ENCODE measurements at regions not wholly inside any gene's neighbourhood (a gene's known extent, or its start where the extent isn't known, plus 50 kb on each side); places are given as distances from the start of the nearest gene placed in this dataset.

GRCh38 chr10:62894156-62894555 is 78.0 kb upstream of the EGR2 start:
- DNase-seq (ENCODE audit: low read depth, low spot score), result no peak
- Histone ChIP-seq H3K36me3 (ENCODE audit: insufficient read depth, low read length) (no peaks in the 10 kb centered on the region), H3K9me3 (ENCODE audit: low read depth, low read length) (no peaks in the 10 kb centered on the region), H3K9ac (ENCODE audit: insufficient read length) (no peak overlapping the region), H3K4me3 (no peak overlapping the region), H3K27ac (no peak overlapping the region)
- TF ChIP-seq FOXP2 (optimal IDR thresholded peaks at IDR 0.05; ENCODE audit: control extremely low read depth, extremely low read length, insufficient read depth), result no peak
- TF ChIP-seq EZH2 (IDR thresholded peaks at IDR 0.05), result no peak
- no peak for TF ChIP-seq POLR2AphosphoS5 (IDR thresholded peaks at IDR 0.05; ENCODE audit: borderline replicate concordance, low read depth, low read length)

- no peaks in the 10 kb centered on the region for H3K9me3 ChIP-seq (ENCODE audit: low read depth, low read length)
- no peak for TF ChIP-seq POLR2AphosphoS5 (IDR thresholded peaks at IDR 0.05; ENCODE audit: borderline replicate concordance, low read depth, low read length)
- no peak for TF ChIP-seq EZH2 (IDR thresholded peaks at IDR 0.05)
- no peak for TF ChIP-seq FOXP2 (optimal IDR thresholded peaks at IDR 0.05; ENCODE audit: control extremely low read depth, extremely low read length, insufficient read depth)
- no peaks in the 10 kb centered on the region for H3K36me3 ChIP-seq (ENCODE audit: insufficient read depth, low read length)
- DNase-seq (ENCODE audit: low read depth, low spot score), result no peak
- no peak overlapping the region for H3K4me3 ChIP-seq
- no peak overlapping the region for H3K27ac ChIP-seq
- no peak overlapping the region for H3K9ac ChIP-seq (ENCODE audit: insufficient read length)
Observed at GRCh38 chr10:62893036-62893435, 76.9 kb upstream of the EGR2 start.

DNA sequence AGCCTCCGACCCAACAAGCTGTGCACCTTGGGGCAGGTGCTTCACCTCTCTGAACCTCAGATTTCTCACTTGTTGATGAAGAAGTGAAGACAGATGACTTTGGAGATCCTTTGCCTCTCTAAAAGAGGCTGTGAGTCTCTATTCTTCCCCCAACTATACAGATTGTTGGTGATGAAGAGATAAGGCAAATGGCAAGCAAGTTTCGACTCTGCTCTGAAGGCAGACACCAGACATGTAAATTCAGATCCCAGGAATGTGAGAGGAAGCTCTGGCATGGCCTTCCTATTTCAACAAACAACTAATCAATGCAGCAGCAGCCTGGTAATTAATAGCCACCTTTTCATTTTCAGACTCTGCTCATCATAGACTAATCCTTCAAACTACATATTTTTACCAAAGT is 74.2 kb upstream of the EGR2 start:
- no peak for TF ChIP-seq FOXP2 (optimal IDR thresholded peaks at IDR 0.05; ENCODE audit: control extremely low read depth, extremely low read length, insufficient read depth)
- no peak for TF ChIP-seq EZH2 (IDR thresholded peaks at IDR 0.05)
- TF ChIP-seq POLR2AphosphoS5 (IDR thresholded peaks at IDR 0.05; ENCODE audit: borderline replicate concordance, low read depth, low read length), result no peak
- Histone ChIP-seq H3K27ac (no peak overlapping the region), H3K4me3 (no peak overlapping the region), H3K36me3 (ENCODE audit: insufficient read depth, low read length) (no peaks in the 10 kb centered on the region), H3K9me3 (ENCODE audit: low read depth, low read length) (no peaks in the 10 kb centered on the region), H3K9ac (ENCODE audit: insufficient read length) (no peak overlapping the region)
- no peak for DNase-seq (ENCODE audit: low read depth, low spot score)

DNA sequence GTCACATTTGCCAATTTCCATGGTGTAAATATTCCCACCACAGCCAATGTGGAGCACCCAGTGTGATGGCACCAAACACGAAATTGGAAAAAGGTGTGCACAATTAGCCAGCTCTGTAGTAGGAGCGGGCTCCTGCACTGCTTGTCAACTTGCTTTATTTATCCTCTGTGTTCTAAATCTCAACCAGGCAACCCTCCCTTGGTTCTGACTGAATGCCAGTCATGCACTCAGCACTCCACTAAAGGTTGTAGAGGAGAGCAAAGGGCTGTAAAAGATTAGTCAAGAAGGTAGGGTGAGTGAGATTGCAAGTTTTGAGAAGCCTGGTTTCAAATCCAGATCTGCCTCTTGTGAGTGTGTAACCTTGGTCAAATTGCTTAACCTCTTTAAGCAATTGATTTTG is 71.5 kb upstream of the EGR2 start:
- H3K36me3 ChIP-seq (ENCODE audit: insufficient read depth, low read length), result no peaks in the 10 kb centered on the region
- no peak for DNase-seq (ENCODE audit: low read depth, low spot score)
- no peak overlapping the region for H3K4me3 ChIP-seq
- no peak for TF ChIP-seq FOXP2 (optimal IDR thresholded peaks at IDR 0.05; ENCODE audit: control extremely low read depth, extremely low read length, insufficient read depth)
- TF ChIP-seq EZH2 (IDR thresholded peaks at IDR 0.05), result no peak
- TF ChIP-seq POLR2AphosphoS5 (IDR thresholded peaks at IDR 0.05; ENCODE audit: borderline replicate concordance, low read depth, low read length), result no peak
- H3K27ac ChIP-seq, result no peak overlapping the region
- no peak overlapping the region for H3K9ac ChIP-seq (ENCODE audit: insufficient read length)
- H3K9me3 ChIP-seq (ENCODE audit: low read depth, low read length), result no peaks in the 10 kb centered on the region

DNA sequence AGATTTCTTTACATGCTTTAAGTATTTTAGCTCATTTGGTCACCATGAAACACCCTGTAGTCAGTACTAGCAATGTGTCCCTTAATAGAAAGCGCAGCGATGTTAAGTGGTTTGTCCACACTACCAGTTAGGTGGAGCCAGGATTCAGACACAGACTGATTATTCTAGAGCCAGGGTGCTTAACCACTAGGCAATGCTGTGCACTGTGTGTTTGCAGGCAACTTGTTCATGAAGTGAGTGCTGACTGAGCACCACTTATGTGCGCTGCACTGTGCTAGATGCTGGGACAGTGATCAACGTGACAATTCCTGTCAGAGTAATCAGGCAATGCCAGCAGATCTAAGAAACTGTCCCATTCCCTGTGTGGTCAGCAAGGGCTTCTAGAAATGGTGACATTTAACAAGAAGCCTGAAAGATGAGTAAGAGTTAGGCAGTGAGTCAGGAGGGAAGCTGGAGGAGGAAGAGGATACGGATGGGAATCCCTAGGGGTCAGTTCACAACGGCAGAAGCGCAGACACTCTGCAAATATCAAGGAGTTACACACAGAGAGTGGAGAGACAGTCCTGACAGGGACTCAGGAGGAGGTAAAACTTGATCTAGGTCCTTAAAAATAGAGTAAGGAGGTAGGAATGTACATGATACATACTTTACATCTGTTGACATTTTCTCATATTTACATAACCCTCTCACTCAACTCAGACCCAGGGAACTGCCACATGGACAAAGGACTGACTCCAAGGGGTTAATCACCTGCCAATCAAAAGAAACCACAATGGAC is 69.7 kb upstream of the EGR2 start:
- no peak for TF ChIP-seq EZH2 (IDR thresholded peaks at IDR 0.05)
- no peak for TF ChIP-seq FOXP2 (optimal IDR thresholded peaks at IDR 0.05; ENCODE audit: control extremely low read depth, extremely low read length, insufficient read depth)
- TF ChIP-seq POLR2AphosphoS5 (IDR thresholded peaks at IDR 0.05; ENCODE audit: borderline replicate concordance, low read depth, low read length), result no peak
- DNase-seq (ENCODE audit: low read depth, low spot score), result no peak
- H3K4me3 ChIP-seq, result no peak overlapping the region
- H3K9me3 ChIP-seq (ENCODE audit: low read depth, low read length), result no peaks in the 10 kb centered on the region
- H3K36me3 ChIP-seq (ENCODE audit: insufficient read depth, low read length), result no peaks in the 10 kb centered on the region
- no peak overlapping the region for H3K27ac ChIP-seq
- H3K9ac ChIP-seq (ENCODE audit: insufficient read length), result no peak overlapping the region

GRCh38 chr10:62880162-62880561 is 64.0 kb upstream of the EGR2 start:
- Histone ChIP-seq H3K27ac (no peak overlapping the region), H3K9ac (ENCODE audit: insufficient read length) (no peak overlapping the region), H3K36me3 (ENCODE audit: insufficient read depth, low read length) (no peaks in the 10 kb centered on the region), H3K4me3 (no peak overlapping the region), H3K9me3 (ENCODE audit: low read depth, low read length) (no peaks in the 10 kb centered on the region)
- DNase-seq (ENCODE audit: low read depth, low spot score), result no peak
- TF ChIP-seq EZH2 (IDR thresholded peaks at IDR 0.05) (no peak), POLR2AphosphoS5 (IDR thresholded peaks at IDR 0.05; ENCODE audit: borderline replicate concordance, low read depth, low read length) (no peak), FOXP2 (optimal IDR thresholded peaks at IDR 0.05; ENCODE audit: control extremely low read depth, extremely low read length, insufficient read depth) (no peak)

DNA sequence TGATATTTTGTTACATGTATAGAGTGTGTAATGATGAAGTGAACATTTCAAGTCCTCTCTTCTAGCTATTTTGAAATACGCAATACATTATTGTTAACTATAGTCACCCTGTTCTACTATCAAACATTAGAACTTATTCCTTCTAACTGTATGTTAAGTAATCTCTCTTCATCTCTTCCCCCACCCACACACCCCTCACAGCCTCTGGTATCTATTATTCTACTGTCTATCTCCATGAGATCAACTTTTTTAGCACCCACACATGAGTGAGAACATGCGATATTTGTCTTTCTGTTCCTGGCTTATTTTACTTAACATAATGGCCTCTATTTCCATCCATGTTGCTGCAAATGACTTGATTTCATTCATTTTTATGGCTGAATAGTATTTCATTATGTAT is 57.7 kb upstream of the EGR2 start:
- no peak overlapping the region for H3K27ac ChIP-seq
- H3K9ac ChIP-seq (ENCODE audit: insufficient read length), result no peak overlapping the region
- H3K4me3 ChIP-seq, result no peak overlapping the region
- DNase-seq (ENCODE audit: low read depth, low spot score), result no peak
- no peaks in the 10 kb centered on the region for H3K36me3 ChIP-seq (ENCODE audit: insufficient read depth, low read length)
- no peaks in the 10 kb centered on the region for H3K9me3 ChIP-seq (ENCODE audit: low read depth, low read length)
- TF ChIP-seq POLR2AphosphoS5 (IDR thresholded peaks at IDR 0.05; ENCODE audit: borderline replicate concordance, low read depth, low read length) (no peak), FOXP2 (optimal IDR thresholded peaks at IDR 0.05; ENCODE audit: control extremely low read depth, extremely low read length, insufficient read depth) (no peak), EZH2 (IDR thresholded peaks at IDR 0.05) (no peak)

- Histone ChIP-seq H3K27ac (no peak overlapping the region), H3K9me3 (ENCODE audit: low read depth, low read length) (no peaks in the 10 kb centered on the region), H3K4me3 (no peak overlapping the region), H3K36me3 (ENCODE audit: insufficient read depth, low read length) (no peaks in the 10 kb centered on the region), H3K9ac (ENCODE audit: insufficient read length) (no peak overlapping the region)
- TF ChIP-seq EZH2 (IDR thresholded peaks at IDR 0.05), result no peak
- no peak for DNase-seq (ENCODE audit: low read depth, low spot score)
Observed at GRCh38 chr10:62870866-62871265, 54.7 kb upstream of the EGR2 start.

- H3K9me3 ChIP-seq (ENCODE audit: low read depth, low read length), result no peaks in the 10 kb centered on the region
- H3K36me3 ChIP-seq (ENCODE audit: insufficient read depth, low read length), result no peaks in the 10 kb centered on the region
- DNase-seq (ENCODE audit: low read depth, low spot score), result no peak
- no peak overlapping the region for H3K27ac ChIP-seq
- H3K9ac ChIP-seq (ENCODE audit: insufficient read length), result no peak overlapping the region
- no peak for TF ChIP-seq POLR2AphosphoS5 (IDR thresholded peaks at IDR 0.05; ENCODE audit: borderline replicate concordance, low read depth, low read length)
- no peak for TF ChIP-seq EZH2 (IDR thresholded peaks at IDR 0.05)
- no peak for TF ChIP-seq FOXP2 (optimal IDR thresholded peaks at IDR 0.05; ENCODE audit: control extremely low read depth, extremely low read length, insufficient read depth)
- H3K4me3 ChIP-seq, result no peak overlapping the region
Observed at GRCh38 chr10:62869958-62870357, 53.8 kb upstream of the EGR2 start.

Data from SK-N-MC (cell line).